ENCODE measurements at regions not wholly inside any gene's neighbourhood (a gene's known extent, or its start where the extent isn't known, plus 50 kb on each side); places are given as distances from the start of the nearest gene placed in this dataset.
"Not testable (repeated sequence)": the region's sequence is repeated elsewhere in the genome, so short reads cannot be mapped to it uniquely, and the experiment has no call there.

- DNase-seq (ENCODE audit: low read depth), result no peak
Measured at GRCh38 chr6:168939041-168939440, 314.6 kb downstream of the THBS2 start.

GRCh38 chr6:168938546-168938945, 315.1 kb downstream of the THBS2 start:
- DNase-seq (ENCODE audit: low read depth), result no peak

DNA sequence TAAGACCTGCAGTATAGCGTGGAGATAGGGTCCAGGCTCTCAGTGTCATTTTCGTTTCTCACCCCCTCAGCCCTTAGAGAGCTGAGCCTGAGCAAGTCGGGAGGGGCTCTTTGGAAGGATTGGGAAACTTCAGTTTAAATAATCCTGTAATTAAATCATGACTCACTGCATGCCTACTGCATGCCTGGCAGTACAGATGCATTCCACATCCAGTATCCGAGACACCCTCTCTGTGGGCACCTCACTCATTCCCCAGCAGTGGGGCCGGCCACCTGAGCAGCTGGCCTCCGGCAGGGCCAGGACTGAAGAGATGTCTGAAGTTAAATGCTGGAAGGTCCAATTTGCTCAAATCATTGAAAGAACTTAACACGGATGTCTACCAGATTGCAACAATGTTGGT, 316.6 kb downstream of the THBS2 start:
- peak; percentile 30 for DNase-seq (ENCODE audit: low read depth)

DNA sequence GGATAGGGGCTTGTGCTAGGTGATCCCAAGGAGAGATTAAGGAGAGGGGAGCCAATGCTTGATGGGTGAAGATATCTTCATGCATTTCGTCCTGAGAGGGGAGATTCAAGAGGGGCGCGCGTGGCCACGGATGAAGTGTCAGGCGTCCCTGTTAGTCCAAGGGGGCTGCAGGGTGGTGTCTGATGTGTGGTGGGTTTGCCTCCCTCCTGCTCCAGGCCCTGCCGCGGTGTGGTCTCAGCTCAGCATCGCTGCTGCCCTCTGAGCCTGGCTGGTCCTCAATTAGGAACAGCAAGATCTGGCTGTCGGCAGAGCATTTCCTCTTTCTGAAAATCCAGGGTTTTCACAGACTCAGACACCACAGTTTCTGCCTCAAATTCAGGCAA, 318.0 kb downstream of the THBS2 start:
- DNase-seq (ENCODE audit: low read depth), result no peak

GRCh38 chr6:168934660-168935627, 318.7 kb downstream of the THBS2 start:
- DNase-seq (ENCODE audit: low read depth), result no peak

DNA sequence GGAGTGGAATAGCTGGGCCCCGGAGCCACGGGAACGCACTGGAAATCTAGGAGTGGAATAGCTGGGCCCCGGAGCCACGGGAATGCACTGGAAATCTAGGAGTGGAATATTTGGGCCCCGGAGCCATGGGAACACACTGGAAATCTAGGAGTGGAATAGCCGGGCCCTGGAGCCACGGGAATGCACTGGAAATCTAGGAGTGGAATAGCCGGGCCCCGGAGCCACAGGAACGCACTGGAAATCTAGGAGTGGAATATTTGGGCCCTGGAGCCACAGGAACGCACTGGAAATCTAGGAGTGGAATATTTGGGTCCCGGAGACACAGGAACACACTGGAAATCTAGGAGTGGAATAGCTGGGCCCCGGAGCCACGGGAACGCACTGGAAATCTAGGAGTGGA, 321.5 kb downstream of the THBS2 start:
- not testable (repeated sequence) for DNase-seq (ENCODE audit: low read depth)

GRCh38 chr6:168931072-168931471, 322.6 kb downstream of the THBS2 start:
- not testable (repeated sequence) for DNase-seq (ENCODE audit: low read depth)

- DNase-seq (ENCODE audit: low read depth), result no peak
Measured at GRCh38 chr6:168929871-168930450, 323.7 kb downstream of the THBS2 start.

DNA sequence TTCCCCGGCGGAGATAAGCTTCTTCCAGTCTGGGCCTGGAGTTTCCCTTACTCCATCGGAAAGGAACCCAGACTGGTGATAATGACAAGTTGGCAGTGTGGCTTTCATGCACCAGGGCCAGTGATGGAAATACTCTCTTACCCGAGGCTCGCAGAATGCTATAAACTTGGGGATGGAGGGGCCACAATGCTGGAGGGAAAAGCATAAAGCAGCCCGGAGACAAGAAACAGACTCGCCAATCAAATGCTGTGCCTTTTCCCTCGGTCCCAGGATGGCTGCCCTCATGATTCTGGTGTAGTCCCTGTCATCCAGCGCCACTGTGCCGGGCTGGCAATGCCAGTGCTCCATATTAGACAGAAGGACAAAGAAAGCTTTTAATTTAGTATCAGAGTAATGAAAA, 325.6 kb downstream of the THBS2 start:
- DNase-seq (ENCODE audit: low read depth), result no peak

GRCh38 chr6:168927026-168927425, 326.6 kb downstream of the THBS2 start:
- DNase-seq (ENCODE audit: low read depth), result no peak

DNA sequence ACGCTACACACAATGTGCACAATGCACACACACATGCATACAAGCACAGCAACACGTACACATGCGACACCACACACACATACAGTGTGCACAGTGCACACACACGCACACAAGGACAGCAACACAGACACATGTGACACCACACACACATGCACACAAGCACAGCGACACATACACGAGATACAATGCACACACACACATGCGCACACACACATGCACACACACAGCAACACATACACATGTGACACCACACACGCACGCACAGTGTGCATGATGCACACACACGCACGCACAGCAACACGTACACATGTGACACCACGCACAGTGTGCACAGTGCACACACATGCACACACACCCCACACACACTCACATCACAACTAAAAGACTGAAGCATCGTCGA, 327.3 kb downstream of the THBS2 start:
- DNase-seq (ENCODE audit: low read depth), result no peak

GRCh38 chr6:168925671-168926070, 328.0 kb downstream of the THBS2 start:
- DNase-seq (ENCODE audit: low read depth), result no peak

DNA sequence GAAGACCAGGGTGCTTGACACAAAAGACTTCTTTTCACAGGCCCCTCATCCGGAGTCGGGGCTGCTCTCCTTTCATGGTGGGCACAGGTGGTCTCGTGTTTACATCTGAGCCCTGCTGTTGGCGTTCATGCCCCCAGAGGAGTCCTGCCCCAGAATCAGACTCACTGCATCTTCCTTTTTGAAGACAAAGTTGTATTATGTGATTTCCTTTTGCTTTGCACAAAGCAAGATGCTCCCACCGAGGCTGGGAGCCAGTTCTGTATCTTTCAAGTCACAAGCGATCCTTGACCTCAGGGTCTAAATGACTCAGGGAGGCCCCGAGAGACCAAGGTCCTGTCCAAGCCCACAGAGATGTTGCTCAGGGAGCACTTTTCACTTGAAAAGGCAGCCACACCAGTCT, 330.5 kb downstream of the THBS2 start:
- no peak for DNase-seq (ENCODE audit: low read depth)

DNA sequence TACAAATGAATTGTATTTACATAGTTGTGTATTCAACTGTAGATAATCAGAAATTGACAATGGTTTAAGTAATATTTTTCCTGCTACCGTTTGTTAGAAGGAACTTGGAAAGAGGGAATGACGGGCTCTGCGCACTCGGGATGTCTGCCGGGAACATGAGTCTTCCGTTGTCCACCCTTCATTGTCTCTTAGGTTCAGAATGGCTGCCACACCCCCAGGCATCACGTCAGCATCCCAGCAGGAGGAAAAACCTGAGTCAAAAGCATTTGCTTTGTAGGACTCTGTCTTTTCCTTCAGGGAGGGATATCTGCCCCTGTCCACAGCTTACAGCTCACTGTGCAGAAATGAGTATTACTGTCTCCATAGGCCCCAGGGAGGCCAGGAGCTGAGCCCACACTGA, 331.2 kb downstream of the THBS2 start:
- DNase-seq (ENCODE audit: low read depth), result no peak

GRCh38 chr6:168920289-168920688, 333.4 kb downstream of the THBS2 start:
- DNase-seq (ENCODE audit: low read depth), result no peak

GRCh38 chr6:168919470-168920179, 334.0 kb downstream of the THBS2 start:
- DNase-seq (ENCODE audit: low read depth), result no peak

DNA sequence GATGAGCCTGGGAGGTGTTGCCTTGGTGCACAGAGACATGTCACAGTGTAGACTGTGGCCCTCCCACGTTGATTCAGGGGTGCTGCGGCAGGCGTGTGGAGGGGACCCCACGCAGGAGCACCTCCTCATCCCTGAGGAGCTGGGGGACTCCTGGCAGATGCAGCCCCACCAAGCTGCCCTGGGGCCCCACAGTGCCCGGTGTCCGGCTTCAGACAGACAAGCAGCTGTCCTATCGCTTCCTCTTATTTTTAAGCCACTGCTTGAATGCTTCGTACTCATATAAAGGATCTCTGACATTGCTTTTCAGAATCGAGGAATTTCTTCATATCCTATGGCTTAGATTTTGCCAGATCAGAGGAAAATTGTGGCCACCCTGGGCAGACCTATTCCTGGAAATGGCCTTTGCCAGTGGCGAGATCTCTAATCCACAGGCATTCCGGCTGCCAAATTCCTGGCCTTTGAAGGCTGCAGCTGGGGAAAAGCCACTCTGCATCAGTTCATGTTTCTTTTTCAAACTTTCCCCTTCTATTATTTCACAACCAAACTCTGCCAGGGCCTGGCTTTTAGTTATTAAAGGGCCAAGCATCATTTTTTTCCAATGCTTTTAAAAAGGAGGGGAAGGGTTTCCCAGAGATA, 337.0 kb downstream of the THBS2 start:
- no peak for DNase-seq (ENCODE audit: low read depth)

DNA sequence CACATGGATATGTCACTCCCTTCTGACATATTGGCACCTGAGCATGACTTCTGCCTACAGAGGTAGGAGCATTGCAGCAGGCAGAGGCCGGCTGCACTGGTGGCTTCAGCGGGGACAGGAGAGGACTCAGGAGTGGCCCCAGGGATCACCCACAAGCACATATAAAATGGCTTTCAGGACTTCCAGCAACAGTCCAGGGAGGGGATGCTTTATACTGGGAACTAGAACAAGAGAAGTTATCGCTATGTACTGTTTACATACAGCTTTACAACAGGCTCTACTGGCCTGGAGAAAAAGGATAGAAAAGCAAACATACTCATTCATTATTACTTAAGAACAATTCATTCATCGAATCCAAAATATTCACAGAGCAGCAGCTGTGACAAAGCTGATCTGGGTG, 337.8 kb downstream of the THBS2 start:
- DNase-seq (ENCODE audit: low read depth), result no peak

DNA sequence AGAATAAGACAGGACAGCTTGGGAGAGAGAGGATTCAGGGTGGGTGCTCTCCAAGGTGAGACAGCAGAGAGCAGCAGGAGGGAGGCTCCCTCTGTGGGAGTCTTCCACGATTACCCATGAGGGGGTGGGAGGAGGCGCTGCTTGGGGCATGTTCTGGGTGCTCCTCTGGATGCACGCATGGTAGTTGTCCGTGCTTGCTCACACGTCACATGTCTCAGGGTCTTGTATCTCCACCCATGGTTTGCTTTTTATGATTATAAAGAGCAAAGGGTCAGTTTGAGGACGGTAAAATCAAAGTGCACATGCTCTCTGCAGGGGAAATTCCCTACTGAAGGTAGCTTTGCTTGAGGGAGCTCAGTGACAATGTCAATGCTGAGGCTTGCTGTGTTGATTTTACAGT, 338.4 kb downstream of the THBS2 start:
- DNase-seq (ENCODE audit: low read depth), result no peak

DNA sequence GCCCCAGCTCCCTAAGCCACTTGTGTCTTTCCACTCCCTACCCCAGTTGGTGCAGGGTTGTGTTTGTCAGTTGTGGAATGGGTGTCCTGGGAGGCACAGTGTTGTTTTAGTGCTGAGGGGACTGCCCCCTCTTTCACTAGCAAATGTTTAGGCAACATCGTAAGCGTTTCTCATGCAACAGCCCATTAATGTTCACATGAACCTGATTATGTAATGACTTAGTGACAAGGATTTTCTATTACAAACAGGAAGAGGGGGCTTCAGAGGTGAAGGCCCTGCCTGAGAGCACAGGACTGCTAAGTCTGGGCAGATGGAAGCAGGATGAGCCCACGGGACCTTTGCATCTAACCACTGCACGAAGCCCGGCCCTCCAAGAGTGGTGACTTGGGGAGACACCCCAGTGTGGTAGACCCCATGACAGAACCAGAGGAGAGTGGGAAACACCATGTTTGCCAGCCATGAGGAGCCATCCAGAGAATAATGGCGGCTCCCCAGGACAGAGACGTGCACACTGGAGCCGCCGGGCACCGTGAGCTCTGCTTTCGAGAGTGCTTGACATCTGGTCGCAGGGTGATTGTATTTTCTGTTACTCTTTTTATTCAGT, 339.7 kb downstream of the THBS2 start:
- DNase-seq (ENCODE audit: low read depth), result no peak

GRCh38 chr6:168913231-168913865, 340.3 kb downstream of the THBS2 start:
- DNase-seq (ENCODE audit: low read depth), result not testable (repeated sequence)

GRCh38 chr6:168909288-168909687, 344.4 kb downstream of the THBS2 start:
- DNase-seq (ENCODE audit: low read depth), result no peak

All from ELR (cell line).